Activated effector memory CD4-positive, alpha-beta T cell treated with anti-CD3 and anti-CD28 coated beads, Interleukin-2, amount 50 U/mL, for 16 hours (primary cell): ENCODE measurements at regions not wholly inside any gene's neighbourhood (a gene's known extent, or its start where the extent isn't known, plus 50 kb on each side); places are given as distances from the start of the nearest gene placed in this dataset.
"Not testable (repeated sequence)": the region's sequence is repeated elsewhere in the genome, so short reads cannot be mapped to it uniquely, and the experiment has no call there.

Experiments used
- DNase-seq: peaks from one replicate; pipeline ENCODE4 v3.0.0-alpha.2; 2020

DNA sequence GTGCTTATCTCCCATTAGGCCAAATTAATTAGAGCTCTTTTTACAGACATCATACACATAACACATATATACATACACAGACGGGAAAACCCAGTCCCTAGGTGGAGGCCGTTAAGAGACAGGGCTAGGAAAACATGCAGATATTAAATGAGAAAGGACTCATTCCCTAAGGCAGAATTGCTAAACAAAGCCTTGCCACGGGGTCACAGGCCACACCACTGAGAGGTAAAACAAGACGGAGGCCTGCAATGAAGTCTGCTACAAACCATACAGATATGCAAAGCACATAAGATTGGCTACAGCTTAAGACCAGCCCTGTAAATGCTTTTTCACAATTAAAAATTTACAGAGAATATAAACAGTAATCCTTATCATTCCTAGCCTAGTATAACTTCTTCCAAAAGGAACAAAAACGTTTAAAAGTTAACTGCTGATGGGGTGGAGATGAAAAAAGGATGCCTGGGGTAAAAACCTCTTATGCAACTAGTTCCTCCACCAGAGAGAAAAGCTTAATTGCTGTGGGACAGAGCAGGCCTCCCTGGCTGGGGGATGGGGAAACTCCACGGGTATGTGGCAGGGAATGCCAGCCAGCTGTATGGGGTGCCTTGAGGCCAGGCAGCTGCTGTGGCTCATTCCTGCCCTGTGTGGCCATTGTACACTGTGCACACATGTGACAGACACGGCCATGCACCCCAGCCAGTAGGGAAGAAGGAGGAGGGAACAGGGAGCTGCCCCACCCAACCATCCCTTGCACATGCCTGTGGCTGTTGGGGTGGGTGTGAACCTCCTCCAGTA, 481.4 kb upstream of the LMCD1 start:
- DNase-seq = no peak

GRCh38 chr3:8027954-8028353, 473.7 kb upstream of the LMCD1 start:
- DNase-seq = no peak

DNA sequence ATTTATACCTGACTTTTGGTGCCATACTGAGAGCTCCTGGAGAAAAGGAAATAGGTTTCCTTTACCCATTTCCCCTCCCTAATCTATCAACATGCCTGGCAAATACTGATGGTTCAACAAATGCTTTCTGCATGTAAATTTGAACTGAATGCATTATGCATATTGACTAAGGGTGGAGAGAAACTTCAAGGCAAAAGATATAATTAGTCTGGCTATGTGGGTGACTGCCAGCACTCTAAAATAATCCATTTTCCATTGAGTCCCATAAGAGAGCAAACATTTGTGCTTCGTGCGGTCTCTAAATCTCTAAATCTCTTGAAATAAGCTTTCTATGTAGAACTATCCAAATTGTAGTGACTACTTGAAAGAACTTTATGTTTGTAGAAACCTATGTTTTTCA, 451.3 kb upstream of the LMCD1 start:
- no peak for DNase-seq

DNA sequence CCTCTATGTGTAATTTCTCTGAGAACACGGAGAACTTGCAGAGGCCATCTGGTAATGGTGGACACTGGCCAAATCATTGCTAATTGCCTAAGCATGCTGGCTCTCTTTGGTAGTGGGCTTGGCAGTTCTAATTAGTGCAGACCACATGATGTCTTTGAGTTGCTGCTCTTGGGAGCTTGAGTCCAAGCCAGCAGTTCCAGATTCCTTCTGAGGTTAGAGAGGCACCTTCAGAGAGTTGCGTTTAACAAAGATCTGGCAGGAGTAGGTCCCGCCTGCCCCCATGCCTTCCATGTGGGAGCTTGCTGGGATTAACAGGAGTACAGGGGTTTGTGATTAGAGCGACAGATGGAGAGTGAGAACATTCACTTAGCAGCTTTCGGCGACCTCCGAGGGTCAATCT, 449.0 kb upstream of the LMCD1 start:
- no peak for DNase-seq

GRCh38 chr3:8068135-8068534, 433.5 kb upstream of the LMCD1 start:
- DNase-seq = not testable (repeated sequence)

GRCh38 chr3:8069471-8069870, 432.2 kb upstream of the LMCD1 start:
- DNase-seq = no peak

DNA sequence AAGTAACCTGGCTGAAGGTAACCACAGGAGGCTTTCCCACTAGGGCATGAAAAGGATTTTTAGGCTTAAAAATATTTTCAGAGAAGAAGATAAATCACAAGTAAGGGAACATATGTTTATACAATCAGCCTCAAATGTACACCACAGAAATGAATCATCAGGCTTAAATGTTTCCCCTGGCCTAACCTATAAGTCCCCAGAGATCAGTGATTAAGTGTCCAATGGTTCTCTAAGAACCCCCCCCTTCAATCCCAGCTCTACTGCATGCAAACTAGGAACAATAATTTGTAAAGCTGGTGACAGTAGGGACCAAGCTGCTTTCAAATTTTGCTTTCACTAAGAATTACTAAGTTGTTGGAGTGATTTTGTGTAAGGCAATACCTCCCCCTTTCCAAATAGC, 431.6 kb upstream of the LMCD1 start:
- DNase-seq = no peak

- not testable (repeated sequence) for DNase-seq
Observed at GRCh38 chr3:8074740-8075139, 426.9 kb upstream of the LMCD1 start.

DNA sequence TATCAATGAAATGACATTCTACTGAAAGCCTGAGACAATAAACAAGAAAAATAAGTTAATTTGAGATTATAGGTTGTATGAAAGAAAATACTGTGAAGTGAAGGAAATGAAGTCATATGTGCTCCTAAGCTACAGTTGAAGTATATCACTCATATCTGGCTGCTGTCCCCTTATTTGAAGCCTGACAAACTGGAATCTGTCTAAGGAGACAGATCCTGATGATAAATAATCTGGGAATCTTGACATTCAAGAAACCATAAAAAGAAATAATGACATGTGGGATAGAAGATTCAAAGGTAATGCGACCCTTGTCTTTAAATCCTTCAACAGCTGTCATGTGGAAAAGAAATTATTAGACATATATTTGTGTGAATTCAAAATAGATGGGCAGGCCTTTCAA, 424.5 kb upstream of the LMCD1 start:
- no peak for DNase-seq

DNA sequence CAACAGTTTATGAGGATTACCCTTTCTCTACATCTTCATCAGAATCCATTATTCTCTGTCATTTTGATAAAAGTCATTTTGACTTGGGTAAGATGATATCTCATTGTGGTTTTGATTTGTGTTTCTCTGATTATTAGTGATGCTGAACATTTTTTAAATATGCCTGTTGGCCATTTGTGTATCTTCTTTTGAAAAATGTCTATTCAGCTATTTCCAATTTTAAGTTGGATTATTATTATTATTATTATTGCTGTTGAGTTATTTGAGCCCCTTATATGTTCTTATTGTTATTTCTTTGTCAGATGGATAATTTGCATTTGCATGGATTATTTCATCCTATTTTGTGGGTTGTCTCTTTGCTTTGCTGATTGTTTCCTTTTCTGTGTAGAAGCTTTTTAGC, 421.2 kb upstream of the LMCD1 start:
- DNase-seq = no peak

DNA sequence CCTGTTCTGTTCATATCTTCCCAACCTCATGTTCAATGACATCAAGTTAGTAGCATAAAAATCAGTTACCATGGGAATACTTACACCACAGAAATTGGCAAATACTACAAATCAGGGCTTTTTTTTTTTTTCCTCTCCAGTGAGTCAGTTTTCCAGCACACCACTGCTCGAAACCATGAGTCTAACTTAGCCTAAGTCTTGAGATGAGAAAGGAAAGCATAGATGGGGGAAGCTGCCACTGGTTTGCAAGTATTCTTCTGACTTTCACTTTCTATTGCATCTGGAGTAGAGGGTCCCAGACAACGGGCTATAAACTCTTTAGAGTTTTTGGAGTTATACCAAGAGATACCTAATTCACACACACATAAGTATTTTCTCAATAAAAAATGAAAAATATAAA, 416.1 kb upstream of the LMCD1 start:
- DNase-seq = no peak

- DNase-seq = no peak
Observed at GRCh38 chr3:8087951-8088350, 413.7 kb upstream of the LMCD1 start.

- DNase-seq = no peak
Observed at GRCh38 chr3:8094415-8094814, 407.2 kb upstream of the LMCD1 start.

DNA sequence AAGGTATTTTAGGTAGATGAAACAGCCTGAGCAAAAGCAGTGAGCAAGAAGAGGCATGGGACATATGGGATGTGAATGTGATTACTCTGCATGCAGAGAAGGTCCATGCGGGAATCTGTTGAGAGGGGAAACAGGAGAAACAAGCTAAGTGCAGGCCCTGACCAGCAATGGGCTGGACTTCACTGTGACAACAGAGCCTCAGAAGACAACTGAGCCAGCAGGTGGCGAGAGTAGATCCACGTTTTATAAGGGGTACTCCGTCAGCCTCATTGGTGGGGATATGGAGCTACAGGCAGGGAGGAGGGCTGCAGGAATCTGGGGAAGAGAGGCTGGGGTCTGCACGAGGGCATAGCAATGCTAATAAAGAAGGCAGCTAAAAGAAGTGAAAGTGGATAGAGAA, 405.9 kb upstream of the LMCD1 start:
- no peak for DNase-seq

DNA sequence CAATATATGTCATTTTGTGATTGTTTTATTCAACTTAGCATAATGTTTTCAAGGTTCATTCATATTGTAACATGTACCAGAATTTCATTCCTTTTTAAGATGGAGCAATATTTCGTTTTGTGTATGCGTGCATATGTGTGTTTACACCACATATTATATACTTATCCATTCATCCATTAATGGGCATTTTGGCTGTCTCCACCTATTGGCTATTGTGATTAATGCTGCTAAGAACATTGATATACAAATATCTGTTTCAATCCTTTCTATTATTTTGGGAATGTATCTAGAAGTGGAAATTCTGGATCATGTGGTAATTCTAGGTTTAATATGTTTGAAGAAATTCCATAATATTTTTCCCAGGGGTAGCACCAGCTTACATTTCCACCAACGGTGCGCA, 403.9 kb upstream of the LMCD1 start:
- no peak for DNase-seq

DNA sequence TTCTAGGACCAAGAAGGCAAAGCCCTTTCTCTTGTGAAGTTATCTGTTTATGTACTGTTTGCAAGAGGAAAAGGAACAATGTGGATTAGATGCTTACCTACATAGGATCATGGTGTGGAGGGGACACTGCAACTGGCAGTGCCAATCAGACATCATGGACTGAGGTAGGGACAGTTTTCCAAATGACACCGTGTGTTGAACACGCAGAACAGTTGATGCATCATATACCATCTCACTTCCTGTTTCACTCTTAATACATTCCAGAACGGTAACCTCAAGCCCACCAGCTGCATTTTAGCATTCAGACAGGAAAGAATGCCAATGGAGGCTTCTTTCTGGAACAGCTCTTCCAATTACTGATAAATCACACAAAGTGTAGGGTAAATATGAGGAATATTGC, 397.7 kb upstream of the LMCD1 start:
- no peak for DNase-seq

DNA sequence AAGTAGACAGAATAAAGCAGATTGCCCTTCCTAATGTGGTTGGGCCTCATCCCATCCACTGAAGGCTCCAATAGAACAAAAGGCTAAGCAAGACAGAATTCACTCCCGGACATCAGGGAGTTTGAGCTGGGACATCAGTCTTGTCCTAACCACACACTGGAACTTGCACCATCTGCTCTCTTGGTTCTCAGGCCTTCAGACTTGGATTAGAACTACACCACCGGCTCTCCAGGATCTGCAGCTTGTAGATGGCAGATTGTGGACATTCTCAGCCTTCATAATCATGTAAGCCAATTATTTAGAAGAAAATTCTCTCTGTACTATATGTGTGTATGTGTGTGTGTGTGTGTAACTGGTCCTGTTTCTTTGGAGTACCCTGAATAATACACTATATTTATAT, 394.7 kb upstream of the LMCD1 start:
- DNase-seq = no peak

GRCh38 chr3:8110966-8111798, 390.4 kb upstream of the LMCD1 start:
- DNase-seq = peak; percentile 78

GRCh38 chr3:8112587-8112986, 389.0 kb upstream of the LMCD1 start:
- DNase-seq = no peak

DNA sequence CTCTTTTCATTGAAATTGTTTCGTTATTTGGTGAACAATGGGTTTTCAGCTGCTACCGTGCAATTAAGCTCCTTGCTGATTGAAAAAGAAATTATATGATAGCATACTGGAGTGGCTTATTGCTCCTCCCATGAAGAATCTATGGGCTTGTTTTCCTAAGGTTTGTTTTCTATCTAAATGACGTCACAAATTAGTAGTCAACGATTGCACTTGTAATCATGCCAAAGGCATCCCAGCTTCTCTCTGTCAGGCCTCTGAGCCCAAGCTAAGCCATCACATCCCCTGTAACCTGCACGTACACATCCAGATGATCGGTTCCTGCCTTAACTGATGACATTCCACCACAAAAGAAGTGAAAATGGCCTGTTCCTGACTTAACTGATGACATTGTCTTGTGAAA, 388.0 kb upstream of the LMCD1 start:
- no peak for DNase-seq

DNA sequence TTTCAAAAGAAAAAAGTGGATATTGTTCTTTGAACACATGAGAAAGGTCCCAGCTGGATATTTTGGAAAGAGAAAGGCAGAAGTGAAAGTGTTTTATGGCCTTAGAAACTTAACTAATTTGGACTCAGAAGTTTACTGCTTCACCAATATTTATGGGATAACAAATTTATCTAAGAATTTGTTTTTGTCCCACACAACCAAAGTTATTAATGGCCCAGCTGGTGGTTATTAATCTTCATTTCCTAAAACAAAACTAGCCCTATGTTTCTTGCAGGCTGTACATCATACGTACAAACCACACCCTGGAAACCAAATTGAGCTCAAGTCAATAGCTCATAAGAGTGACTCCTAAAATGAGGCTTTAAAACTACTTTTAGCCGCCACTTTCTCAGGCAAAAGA, 372.9 kb upstream of the LMCD1 start:
- DNase-seq = no peak

- no peak for DNase-seq
Observed at GRCh38 chr3:8136553-8136952, 365.1 kb upstream of the LMCD1 start.

GRCh38 chr3:8143186-8143585, 358.4 kb upstream of the LMCD1 start:
- DNase-seq = no peak

DNA sequence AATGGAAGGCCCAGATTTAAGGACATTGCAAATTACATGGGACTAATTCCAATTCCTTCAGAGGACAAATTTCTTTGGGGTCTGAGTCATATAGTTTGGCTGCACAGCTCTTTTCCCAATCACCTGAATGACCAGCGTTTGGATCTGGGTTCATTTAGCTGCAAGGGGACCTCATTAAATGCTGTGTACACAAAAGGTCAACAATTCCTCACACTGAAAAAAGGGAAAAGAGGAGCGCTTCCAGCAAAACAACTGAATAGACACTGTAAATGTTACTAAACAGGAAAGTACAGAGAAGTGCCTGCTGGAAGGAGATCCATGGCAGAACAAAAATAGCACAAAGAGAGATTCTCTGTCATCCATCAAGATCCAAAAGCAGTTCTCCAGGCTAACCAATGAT, 356.0 kb upstream of the LMCD1 start:
- no peak for DNase-seq

GRCh38 chr3:8147711-8148110, 353.9 kb upstream of the LMCD1 start:
- no peak for DNase-seq
